Activated B cell treated with CpG ODN at 0.5 μM for 24 hours (primary cell): ENCODE measurements at regions not wholly inside any gene's neighbourhood (a gene's known extent, or its start where the extent isn't known, plus 50 kb on each side); places are given as distances from the start of the nearest gene placed in this dataset.

Experiments used
- ATAC-seq: fragments of 200-7000 bp; cut with Tn5 transposase; one replicate; pipeline ENCODE4 v1.10.0; 2021; ENCODE audit warnings: low read depth, mild to moderate bottlenecking, moderate library complexity
- CTCF ChIA-PET: fragments of 350-600 bp; sonication (Branson Sonifier 250); formaldehyde crosslinking; loops from one replicate; lab custom pipeline; 2021; ENCODE audit warnings: antibody characterized with exemption; lab: Charles Lee
- POLR2A ChIA-PET: fragments of 350-600 bp; sonication (Branson Sonifier 250); formaldehyde crosslinking; loops from one replicate; lab custom pipeline; 2021; ENCODE audit warnings: antibody characterized with exemption; lab: Charles Lee
- DNase-seq: peaks from one replicate; pipeline ENCODE4 v3.0.0; 2022
- H3K27ac Mint-ChIP-seq: one replicate; pipeline ENCODE4 v1.8.0; 2020; ENCODE audit warnings: mixed read lengths
- H3K27me3 Mint-ChIP-seq: one replicate; pipeline ENCODE4 v1.8.0; 2021; ENCODE audit warnings: mixed read lengths
- H3K36me3 Mint-ChIP-seq: one replicate; pipeline ENCODE4 v1.8.0; 2021; ENCODE audit warnings: low read depth, mixed read lengths
- H3K4me1 Mint-ChIP-seq: one replicate; pipeline ENCODE4 v1.8.0; 2021; ENCODE audit warnings: mixed read lengths
- H3K4me3 Mint-ChIP-seq: one replicate; pipeline ENCODE4 v1.8.0; 2020; ENCODE audit warnings: mild to moderate bottlenecking, mixed read lengths
- H3K9me3 Mint-ChIP-seq: one replicate; pipeline ENCODE4 v1.8.0; 2020; ENCODE audit warnings: mixed read lengths
- CTCF ChIP-seq: fragments of 200-600 bp; IDR thresholded peaks from one replicate; pipeline ENCODE4 v1.8.0; 2022; ENCODE audit warnings: antibody characterized with exemption, mild to moderate bottlenecking
- intact Hi-C: fragments of 100-400 bp; cut with micrococcal nuclease; formaldehyde crosslinking; loops from one replicate; pipeline ENCODE4 v1.15.1; 2024

- intact Hi-C loops: no loop called here
- DNase-seq (no peak), ATAC-seq (peak; percentile 84)
- peaks cover 3% of the 10 kb centered on the region for H3K9me3 Mint-ChIP-seq
- no peak for TF ChIP-seq CTCF
- no peaks in the 10 kb centered on the region for H3K36me3 Mint-ChIP-seq
- H3K4me1 Mint-ChIP-seq: peaks cover 19% of the 10 kb centered on the region
- ChIA-PET POLR2A (interaction anchor here (0.5 to 0.6 kb wide), 2 partner anchors 17 to 63 kb away, joined by 3 read pairs; no protein-coding TSS in a partner anchor), CTCF (no interaction called here)
- H3K27me3 Mint-ChIP-seq: no peaks in the 10 kb centered on the region
- no peak overlapping the region for H3K4me3 Mint-ChIP-seq
- H3K27ac Mint-ChIP-seq: no peak overlapping the region
These were observed 536.1 kb downstream of the ZNF608 start for GRCh38 chr5:124210111-124210910.

- H3K4me3 Mint-ChIP-seq: no peak overlapping the region
- H3K27ac Mint-ChIP-seq: no peak overlapping the region
- H3K4me1 Mint-ChIP-seq: peaks cover 19% of the 10 kb centered on the region
- no peak for TF ChIP-seq CTCF
- peaks cover 11% of the 10 kb centered on the region for H3K9me3 Mint-ChIP-seq
- no peak for ATAC-seq
- no peak for DNase-seq
- no peaks in the 10 kb centered on the region for H3K27me3 Mint-ChIP-seq
- H3K36me3 Mint-ChIP-seq: peaks cover 4% of the 10 kb centered on the region
- POLR2A ChIA-PET: no interaction called here
- CTCF ChIA-PET: no interaction called here
- intact Hi-C loops: no loop called here
These were observed 539.3 kb downstream of the ZNF608 start for GRCh38 chr5:124207118-124207517.

- Mint-ChIP-seq H3K27ac (no peak overlapping the region), H3K27me3 (no peaks in the 10 kb centered on the region), H3K4me3 (no peak overlapping the region), H3K9me3 (peaks cover 11% of the 10 kb centered on the region), H3K4me1 (peaks cover 19% of the 10 kb centered on the region), H3K36me3 (peaks cover 4% of the 10 kb centered on the region)
- no peak for TF ChIP-seq CTCF
- ATAC-seq: no peak
- intact Hi-C loops: no loop called here
- POLR2A ChIA-PET: no interaction called here
- CTCF ChIA-PET: no interaction called here
- DNase-seq: no peak
These were observed 539.9 kb downstream of the ZNF608 start for GRCh38 chr5:124206540-124206939.

- Mint-ChIP-seq H3K9me3 (peaks cover 11% of the 10 kb centered on the region), H3K4me3 (no peak overlapping the region)
- CTCF ChIA-PET: no interaction called here
These were observed 543.1 kb downstream of the ZNF608 start for GRCh38 chr5:124203303-124203702.

More at GRCh38 chr5:124203303-124203702, 543.1 kb downstream of the ZNF608 start:
- Mint-ChIP-seq H3K27ac (no peak overlapping the region), H3K36me3 (peaks cover 4% of the 10 kb centered on the region), H3K27me3 (no peaks in the 10 kb centered on the region), H3K4me1 (no peaks in the 10 kb centered on the region)
- POLR2A ChIA-PET: no interaction called here
- ATAC-seq: no peak
- no peak for TF ChIP-seq CTCF
- intact Hi-C loops: no loop called here
- no peak for DNase-seq
